SK-N-SH treated with all-trans-retinoic acid at 6 μM for 48 hours (cell line): ENCODE measurements at regions not wholly inside any gene's neighbourhood (a gene's known extent, or its start where the extent isn't known, plus 50 kb on each side); places are given as distances from the start of the nearest gene placed in this dataset.

Source experiments
- ATAC-seq: fragments of 200-7000 bp; cut with Tn5 transposase; 3 replicates; pipeline ENCODE4 v1.9.1; 2020; ENCODE audit warnings: mild to moderate bottlenecking, moderate library complexity
- ARNTL ChIP-seq: fragments of 450-650 bp; formaldehyde crosslinking; IDR thresholded peaks from 2 replicates; pipeline ENCODE4 v1.5.0; 2020; ENCODE audit warnings: low read depth, mild to moderate bottlenecking, moderate library complexity, borderline replicate concordance
- BACH2 ChIP-seq: fragments of 250-450 bp; sonication (Bioruptor Pico); IDR thresholded peaks from 2 replicates; pipeline ENCODE4 v1.9.0; 2021; ENCODE audit warnings: mild to moderate bottlenecking, borderline replicate concordance
- CSDC2 ChIP-seq: fragments of 250-450 bp; sonication (Bioruptor Pico); IDR thresholded peaks from 2 replicates; pipeline ENCODE4 v1.5.0; 2020; ENCODE audit warnings: mild to moderate bottlenecking, moderate library complexity
- ESRRG ChIP-seq: fragments of 250-450 bp; sonication (Bioruptor Pico); IDR thresholded peaks from 2 replicates; pipeline ENCODE4 v1.6.1; 2021; ENCODE audit warnings: mild to moderate bottlenecking
- GLIS3 ChIP-seq: fragments of 250-450 bp; sonication (Bioruptor Pico); IDR thresholded peaks from 2 replicates; pipeline ENCODE4 v1.5.0; 2020; ENCODE audit warnings: mild to moderate bottlenecking, moderate library complexity
- ISL1 ChIP-seq: fragments of 250-450 bp; sonication (Bioruptor Pico); IDR thresholded peaks from 2 replicates; pipeline ENCODE4 v2.1.2; 2022; ENCODE audit warnings: mild to moderate bottlenecking, moderate library complexity
- OSR1 ChIP-seq: fragments of 250-450 bp; sonication (Bioruptor Pico); IDR thresholded peaks from 2 replicates; pipeline ENCODE4 v1.8.0; 2022; ENCODE audit warnings: moderate library complexity, mild to moderate bottlenecking, inconsistent platforms
- PPARA ChIP-seq: fragments of 250-450 bp; sonication (Bioruptor Pico); IDR thresholded peaks from 2 replicates; pipeline ENCODE4 v1.5.0; 2020; ENCODE audit warnings: mild to moderate bottlenecking, borderline replicate concordance
- RARB ChIP-seq: fragments of 250-450 bp; sonication (Bioruptor Pico); IDR thresholded peaks from 2 replicates; pipeline ENCODE4 v1.8.0; 2021; ENCODE audit warnings: mild to moderate bottlenecking, moderate library complexity
- SNAI2 ChIP-seq: fragments of 250-450 bp; sonication (Bioruptor Pico); IDR thresholded peaks from 2 replicates; pipeline ENCODE4 v1.5.0; 2020; ENCODE audit warnings: mild to moderate bottlenecking, moderate library complexity
- TCF4 ChIP-seq: fragments of 250-450 bp; sonication (Bioruptor Pico); IDR thresholded peaks from 2 replicates; pipeline ENCODE4 v1.8.0; 2021; ENCODE audit warnings: mild to moderate bottlenecking, moderate library complexity, borderline replicate concordance
- TOX ChIP-seq: fragments of 250-450 bp; sonication (Bioruptor Pico); IDR thresholded peaks from 2 replicates; pipeline ENCODE4 v1.8.0; 2021; ENCODE audit warnings: mild to moderate bottlenecking, moderate library complexity, borderline replicate concordance
- ZC3H10 ChIP-seq: fragments of 250-450 bp; sonication (Bioruptor Pico); IDR thresholded peaks from 2 replicates; pipeline ENCODE4 v1.5.1; 2021; ENCODE audit warnings: mild to moderate bottlenecking, moderate library complexity
- ZFP30 ChIP-seq: fragments of 450-650 bp; formaldehyde crosslinking; IDR thresholded peaks from 2 replicates; pipeline ENCODE4 v1.5.0; 2022; ENCODE audit warnings: mild to moderate bottlenecking, moderate library complexity
- ZNF565 ChIP-seq: fragments of 450-650 bp; formaldehyde crosslinking; conservative IDR thresholded peaks from 2 replicates; pipeline ENCODE4 v1.5.0; 2020; ENCODE audit warnings: low read depth, mild to moderate bottlenecking, moderate library complexity
- ZNF70 ChIP-seq: fragments of 450-650 bp; formaldehyde crosslinking; IDR thresholded peaks from 2 replicates; pipeline ENCODE4 v1.5.0; 2020; ENCODE audit warnings: mild to moderate bottlenecking, moderate library complexity
- ZNF8 ChIP-seq: fragments of 450-650 bp; formaldehyde crosslinking; IDR thresholded peaks from 2 replicates; pipeline ENCODE4 v1.5.0; 2020; ENCODE audit warnings: mild to moderate bottlenecking, moderate library complexity
- TF ChIP-seq, protein P1 (sequence below): fragments of 250-450 bp; sonication (Bioruptor Pico); IDR thresholded peaks from 2 replicates; pipeline ENCODE4 v1.5.1; 2020; ENCODE audit warnings: low read depth, mild to moderate bottlenecking, moderate library complexity
- TF ChIP-seq, protein P2 (sequence below): fragments of 250-450 bp; sonication (Bioruptor Pico); IDR thresholded peaks from 2 replicates; pipeline ENCODE4 v1.5.1; 2021; ENCODE audit warnings: mild to moderate bottlenecking, moderate library complexity
- TF ChIP-seq, protein P3 (sequence below): fragments of 250-450 bp; sonication (Bioruptor Pico); IDR thresholded peaks from 2 replicates; pipeline ENCODE4 v1.5.0; 2020; ENCODE audit warnings: mild to moderate bottlenecking, moderate library complexity
- TF ChIP-seq, protein P4 (sequence below): fragments of 250-450 bp; sonication (Bioruptor Pico); IDR thresholded peaks from 2 replicates; pipeline ENCODE4 v1.8.0; 2021; ENCODE audit warnings: low read depth, mild to moderate bottlenecking, moderate library complexity, borderline replicate concordance
- TF ChIP-seq, protein P5 (sequence below): fragments of 250-450 bp; sonication (Bioruptor Pico); IDR thresholded peaks from 2 replicates; pipeline ENCODE4 v1.8.0; 2020; ENCODE audit warnings: mild to moderate bottlenecking, moderate library complexity, borderline replicate concordance

DNA sequence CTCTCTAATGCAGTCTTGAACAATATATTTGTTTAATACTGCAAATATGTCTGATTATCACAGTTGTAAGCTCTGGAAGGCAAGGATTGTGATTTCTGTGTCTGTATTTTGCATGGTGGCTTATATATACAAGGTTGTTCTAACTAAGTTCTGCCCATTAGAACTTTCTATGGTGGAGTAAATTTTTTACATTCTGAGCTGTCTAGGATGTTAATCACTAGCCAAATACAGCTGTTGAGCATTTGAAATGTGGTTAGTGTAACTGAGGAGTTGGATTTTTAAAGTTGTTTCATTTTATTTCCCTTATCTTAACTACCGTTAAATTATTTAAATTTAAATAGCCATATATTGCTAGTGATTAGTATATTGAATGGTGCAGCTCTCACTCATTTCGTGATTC lies 64.3 kb upstream of the DMRTA1 start:
- ATAC-seq: no peak
- TF ChIP-seq PPARA (no peak), ARNTL (CRISPR knock-in tag) (no peak), TOX (CRISPR knock-in tag) (no peak), ZFP30 (no peak), RARB (CRISPR knock-in tag) (no peak), OSR1 (no peak), SNAI2 (CRISPR knock-in tag) (no peak)
- TF ChIP-seq, protein P1, sequence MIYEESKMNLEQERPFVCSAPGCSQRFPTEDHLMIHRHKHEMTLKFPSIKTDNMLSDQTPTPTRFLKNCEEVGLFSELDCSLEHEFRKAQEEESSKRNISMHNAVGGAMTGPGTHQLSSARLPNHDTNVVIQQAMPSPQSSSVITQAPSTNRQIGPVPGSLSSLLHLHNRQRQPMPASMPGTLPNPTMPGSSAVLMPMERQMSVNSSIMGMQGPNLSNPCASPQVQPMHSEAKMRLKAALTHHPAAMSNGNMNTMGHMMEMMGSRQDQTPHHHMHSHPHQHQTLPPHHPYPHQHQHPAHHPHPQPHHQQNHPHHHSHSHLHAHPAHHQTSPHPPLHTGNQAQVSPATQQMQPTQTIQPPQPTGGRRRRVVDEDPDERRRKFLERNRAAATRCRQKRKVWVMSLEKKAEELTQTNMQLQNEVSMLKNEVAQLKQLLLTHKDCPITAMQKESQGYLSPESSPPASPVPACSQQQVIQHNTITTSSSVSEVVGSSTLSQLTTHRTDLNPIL: no peak
- TF ChIP-seq, protein P2, sequence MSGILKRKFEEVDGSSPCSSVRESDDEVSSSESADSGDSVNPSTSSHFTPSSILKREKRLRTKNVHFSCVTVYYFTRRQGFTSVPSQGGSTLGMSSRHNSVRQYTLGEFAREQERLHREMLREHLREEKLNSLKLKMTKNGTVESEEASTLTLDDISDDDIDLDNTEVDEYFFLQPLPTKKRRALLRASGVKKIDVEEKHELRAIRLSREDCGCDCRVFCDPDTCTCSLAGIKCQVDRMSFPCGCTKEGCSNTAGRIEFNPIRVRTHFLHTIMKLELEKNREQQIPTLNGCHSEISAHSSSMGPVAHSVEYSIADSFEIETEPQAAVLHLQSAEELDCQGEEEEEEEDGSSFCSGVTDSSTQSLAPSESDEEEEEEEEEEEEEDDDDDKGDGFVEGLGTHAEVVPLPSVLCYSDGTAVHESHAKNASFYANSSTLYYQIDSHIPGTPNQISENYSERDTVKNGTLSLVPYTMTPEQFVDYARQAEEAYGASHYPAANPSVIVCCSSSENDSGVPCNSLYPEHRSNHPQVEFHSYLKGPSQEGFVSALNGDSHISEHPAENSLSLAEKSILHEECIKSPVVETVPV (CRISPR knock-in tag): no peak
- TF ChIP-seq, protein P3, sequence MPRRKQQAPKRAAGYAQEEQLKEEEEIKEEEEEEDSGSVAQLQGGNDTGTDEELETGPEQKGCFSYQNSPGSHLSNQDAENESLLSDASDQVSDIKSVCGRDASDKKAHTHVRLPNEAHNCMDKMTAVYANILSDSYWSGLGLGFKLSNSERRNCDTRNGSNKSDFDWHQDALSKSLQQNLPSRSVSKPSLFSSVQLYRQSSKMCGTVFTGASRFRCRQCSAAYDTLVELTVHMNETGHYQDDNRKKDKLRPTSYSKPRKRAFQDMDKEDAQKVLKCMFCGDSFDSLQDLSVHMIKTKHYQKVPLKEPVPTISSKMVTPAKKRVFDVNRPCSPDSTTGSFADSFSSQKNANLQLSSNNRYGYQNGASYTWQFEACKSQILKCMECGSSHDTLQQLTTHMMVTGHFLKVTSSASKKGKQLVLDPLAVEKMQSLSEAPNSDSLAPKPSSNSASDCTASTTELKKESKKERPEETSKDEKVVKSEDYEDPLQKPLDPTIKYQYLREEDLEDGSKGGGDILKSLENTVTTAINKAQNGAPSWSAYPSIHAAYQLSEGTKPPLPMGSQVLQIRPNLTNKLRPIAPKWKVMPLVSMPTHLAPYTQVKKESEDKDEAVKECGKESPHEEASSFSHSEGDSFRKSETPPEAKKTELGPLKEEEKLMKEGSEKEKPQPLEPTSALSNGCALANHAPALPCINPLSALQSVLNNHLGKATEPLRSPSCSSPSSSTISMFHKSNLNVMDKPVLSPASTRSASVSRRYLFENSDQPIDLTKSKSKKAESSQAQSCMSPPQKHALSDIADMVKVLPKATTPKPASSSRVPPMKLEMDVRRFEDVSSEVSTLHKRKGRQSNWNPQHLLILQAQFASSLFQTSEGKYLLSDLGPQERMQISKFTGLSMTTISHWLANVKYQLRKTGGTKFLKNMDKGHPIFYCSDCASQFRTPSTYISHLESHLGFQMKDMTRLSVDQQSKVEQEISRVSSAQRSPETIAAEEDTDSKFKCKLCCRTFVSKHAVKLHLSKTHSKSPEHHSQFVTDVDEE (CRISPR knock-in tag): no peak

DNA sequence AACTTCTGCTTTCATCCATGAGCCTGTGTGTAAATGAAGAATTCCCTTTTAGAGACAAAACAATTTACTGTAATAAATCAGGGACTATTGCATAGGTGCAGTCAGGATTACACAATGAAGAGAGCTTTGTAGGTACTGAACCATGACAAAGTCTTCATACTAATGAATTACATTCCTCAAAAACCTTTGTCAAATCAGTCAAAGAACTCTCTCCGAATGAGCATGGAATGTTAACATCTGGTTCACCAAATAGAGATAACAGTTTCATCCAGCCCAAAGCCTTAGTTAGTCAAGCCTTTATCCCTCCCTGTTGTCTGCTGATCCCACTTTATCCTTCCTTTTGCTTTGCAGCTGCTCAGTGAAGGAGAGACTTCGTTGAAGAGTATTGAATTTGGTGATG lies 62.9 kb upstream of the DMRTA1 start:
- ATAC-seq: no peak
- TF ChIP-seq ISL1 (CRISPR knock-in tag) (no peak), ZNF70 (CRISPR knock-in tag) (no peak), ZC3H10 (CRISPR knock-in tag) (no peak), CSDC2 (CRISPR knock-in tag) (no peak)
- TF ChIP-seq, protein P4, sequence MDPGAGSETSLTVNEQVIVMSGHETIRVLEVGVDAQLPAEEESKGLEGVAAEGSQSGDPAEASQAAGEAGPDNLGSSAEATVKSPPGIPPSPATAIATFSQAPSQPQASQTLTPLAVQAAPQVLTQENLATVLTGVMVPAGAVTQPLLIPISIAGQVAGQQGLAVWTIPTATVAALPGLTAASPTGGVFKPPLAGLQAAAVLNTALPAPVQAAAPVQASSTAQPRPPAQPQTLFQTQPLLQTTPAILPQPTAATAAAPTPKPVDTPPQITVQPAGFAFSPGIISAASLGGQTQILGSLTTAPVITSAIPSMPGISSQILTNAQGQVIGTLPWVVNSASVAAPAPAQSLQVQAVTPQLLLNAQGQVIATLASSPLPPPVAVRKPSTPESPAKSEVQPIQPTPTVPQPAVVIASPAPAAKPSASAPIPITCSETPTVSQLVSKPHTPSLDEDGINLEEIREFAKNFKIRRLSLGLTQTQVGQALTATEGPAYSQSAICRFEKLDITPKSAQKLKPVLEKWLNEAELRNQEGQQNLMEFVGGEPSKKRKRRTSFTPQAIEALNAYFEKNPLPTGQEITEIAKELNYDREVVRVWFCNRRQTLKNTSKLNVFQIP (CRISPR knock-in tag): no peak
- TF ChIP-seq, protein P1: no peak

DNA sequence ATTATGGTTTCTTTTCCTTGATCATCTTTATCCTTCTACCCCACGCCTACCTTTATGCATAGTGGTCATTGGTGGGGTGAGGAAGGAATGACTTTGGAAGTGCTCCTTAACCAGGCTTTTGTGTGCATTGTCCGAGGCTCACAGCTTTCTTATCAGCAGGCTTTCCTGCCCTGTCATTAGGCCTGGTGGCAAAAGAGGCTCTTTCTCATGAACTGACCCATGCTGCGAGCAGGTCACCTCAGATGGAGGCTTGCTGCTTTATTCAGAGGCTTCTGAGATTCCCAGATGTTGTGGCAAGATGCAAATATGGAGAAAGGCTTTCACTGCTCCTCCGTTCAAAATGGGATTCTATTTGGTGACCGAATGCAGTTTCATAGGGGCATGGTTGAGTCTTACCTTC lies 57.4 kb upstream of the DMRTA1 start:
- no peak for ATAC-seq
- TF ChIP-seq BACH2 (CRISPR knock-in tag): no peak
- no peak for TF ChIP-seq RARB (CRISPR knock-in tag)
- no peak for TF ChIP-seq ZNF565 (CRISPR knock-in tag)
- TF ChIP-seq, protein P1: no peak
- no peak for TF ChIP-seq TCF4 (CRISPR knock-in tag)
- TF ChIP-seq ZNF8 (CRISPR knock-in tag): no peak
- no peak for TF ChIP-seq PPARA
- no peak for TF ChIP-seq GLIS3
- no peak for TF ChIP-seq ZNF70 (CRISPR knock-in tag)
- TF ChIP-seq, protein P5, sequence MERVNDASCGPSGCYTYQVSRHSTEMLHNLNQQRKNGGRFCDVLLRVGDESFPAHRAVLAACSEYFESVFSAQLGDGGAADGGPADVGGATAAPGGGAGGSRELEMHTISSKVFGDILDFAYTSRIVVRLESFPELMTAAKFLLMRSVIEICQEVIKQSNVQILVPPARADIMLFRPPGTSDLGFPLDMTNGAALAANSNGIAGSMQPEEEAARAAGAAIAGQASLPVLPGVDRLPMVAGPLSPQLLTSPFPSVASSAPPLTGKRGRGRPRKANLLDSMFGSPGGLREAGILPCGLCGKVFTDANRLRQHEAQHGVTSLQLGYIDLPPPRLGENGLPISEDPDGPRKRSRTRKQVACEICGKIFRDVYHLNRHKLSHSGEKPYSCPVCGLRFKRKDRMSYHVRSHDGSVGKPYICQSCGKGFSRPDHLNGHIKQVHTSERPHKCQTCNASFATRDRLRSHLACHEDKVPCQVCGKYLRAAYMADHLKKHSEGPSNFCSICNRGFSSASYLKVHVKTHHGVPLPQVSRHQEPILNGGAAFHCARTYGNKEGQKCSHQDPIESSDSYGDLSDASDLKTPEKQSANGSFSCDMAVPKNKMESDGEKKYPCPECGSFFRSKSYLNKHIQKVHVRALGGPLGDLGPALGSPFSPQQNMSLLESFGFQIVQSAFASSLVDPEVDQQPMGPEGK (CRISPR knock-in tag): no peak
- no peak for TF ChIP-seq ZC3H10 (CRISPR knock-in tag)
- no peak for TF ChIP-seq SNAI2 (CRISPR knock-in tag)
- no peak for TF ChIP-seq ESRRG (CRISPR knock-in tag)
- TF ChIP-seq ZFP30: no peak
- TF ChIP-seq TOX (CRISPR knock-in tag): no peak
- TF ChIP-seq, protein P2 (CRISPR knock-in tag): no peak
